OCI-LY7 (cell line): ENCODE measurements at regions not wholly inside any gene's neighbourhood (a gene's known extent, or its start where the extent isn't known, plus 50 kb on each side); places are given as distances from the start of the nearest gene placed in this dataset.

ENCODE experiments used
- CTCF ChIP-seq: fragments of 200-600 bp; sonication (generic); conservative IDR thresholded peaks from 2 replicates; pipeline ENCODE4 v1.5.1; 2014; ENCODE audit warnings: mild to moderate bottlenecking, antibody characterized with exemption, low read length, moderate library complexity, mixed read lengths
- EZH2phosphoT487 ChIP-seq: fragments of 200-600 bp; sonication (generic); IDR thresholded peaks from 2 replicates; pipeline ENCODE4 v1.6.1; 2018; ENCODE audit warnings: low read depth, borderline replicate concordance, mild to moderate bottlenecking, mixed run types, antibody characterized with exemption, low read length, moderate library complexity, mixed read lengths

- TF ChIP-seq CTCF (no peak), EZH2phosphoT487 (no peak)
Observed at GRCh38 chr6:140303218-140303949, 928.9 kb upstream of the CITED2 start.
